ENCODE measurements at regions not wholly inside any gene's neighbourhood (a gene's known extent, or its start where the extent isn't known, plus 50 kb on each side); places are given as distances from the start of the nearest gene placed in this dataset.
"Not testable (repeated sequence)": the region's sequence is repeated elsewhere in the genome, so short reads cannot be mapped to it uniquely, and the experiment has no call there.

DNA sequence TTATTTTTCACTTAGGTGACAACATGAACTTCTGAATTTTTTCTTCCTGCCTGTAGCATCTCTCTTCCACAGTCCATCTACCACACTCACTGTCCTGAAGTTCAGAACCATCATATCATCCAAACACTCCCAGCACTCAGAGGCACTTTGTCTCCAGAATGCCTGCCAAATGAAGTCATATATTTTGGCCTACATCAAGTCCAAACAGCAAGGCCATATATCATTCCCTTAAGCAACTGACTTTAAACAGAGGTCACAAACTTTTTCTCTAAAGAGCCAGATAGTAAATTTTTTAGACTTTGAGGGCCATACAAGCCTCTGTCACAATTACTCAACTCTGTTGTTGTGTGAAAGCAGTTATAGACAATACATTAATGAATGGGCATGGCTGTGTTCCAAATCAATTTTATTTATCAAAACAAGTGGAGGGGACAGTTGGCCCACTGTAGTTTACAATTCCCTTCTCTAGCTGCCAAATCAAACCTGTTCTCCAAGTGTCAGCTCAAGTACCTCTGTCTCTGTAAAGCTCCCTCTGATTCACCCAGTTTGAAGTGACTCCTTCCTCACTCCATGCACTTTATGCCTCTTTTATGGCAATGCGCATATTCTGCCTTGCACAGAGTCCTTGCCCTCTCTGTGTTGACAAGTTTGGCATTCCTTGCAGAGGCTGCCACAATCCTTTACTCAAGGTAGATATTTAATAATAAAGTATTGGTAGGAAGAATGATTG is 305.7 kb downstream of the FZD1 start:
- POLR2A ChIA-PET: no interaction called here
- no peaks in the 10 kb centered on the region for H3K36me3 Mint-ChIP-seq (ENCODE audit: low read depth)
- H3K4me1 Mint-ChIP-seq (ENCODE audit: low read depth): no peaks in the 10 kb centered on the region
- no peak for ATAC-seq
- no peaks in the 10 kb centered on the region for H3K9me3 Mint-ChIP-seq (ENCODE audit: insufficient read depth)
- CTCF ChIA-PET: interaction anchor here (0.6 kb wide), 1 partner anchor 260 kb away, joined by 3 read pairs; no protein-coding TSS in a partner anchor
- H3K4me3 Mint-ChIP-seq: no peak overlapping the region
- no peak for DNase-seq
- H3K27me3 Mint-ChIP-seq (ENCODE audit: low read depth): no peaks in the 10 kb centered on the region
- no peak overlapping the region for H3K27ac Mint-ChIP-seq

DNA sequence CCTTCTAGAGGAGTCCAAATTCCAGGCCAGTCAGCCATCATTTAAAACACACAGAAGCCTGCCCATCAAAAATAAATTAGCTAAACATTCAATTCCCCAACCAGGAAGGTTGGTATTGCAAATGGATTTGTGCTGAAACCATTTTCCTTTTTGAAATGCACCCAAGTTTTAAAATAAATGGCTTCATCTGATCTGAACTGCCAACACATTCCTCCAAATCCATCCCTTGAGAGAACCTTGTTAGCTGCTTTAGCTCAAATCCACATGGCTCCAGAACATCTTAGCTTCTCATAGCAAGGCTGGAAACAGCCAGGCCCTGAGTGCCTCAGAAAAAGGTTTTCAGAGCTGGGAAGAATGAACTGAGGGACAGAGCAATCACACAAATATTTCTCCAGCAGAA is 306.3 kb downstream of the FZD1 start:
- Mint-ChIP-seq H3K4me3 (no peak overlapping the region), H3K36me3 (ENCODE audit: low read depth) (no peaks in the 10 kb centered on the region), H3K4me1 (ENCODE audit: low read depth) (no peaks in the 10 kb centered on the region), H3K27me3 (ENCODE audit: low read depth) (no peaks in the 10 kb centered on the region), H3K9me3 (ENCODE audit: insufficient read depth) (no peaks in the 10 kb centered on the region), H3K27ac (no peak overlapping the region)
- ChIA-PET CTCF (interaction anchor here (0.6 kb wide), 1 partner anchor 259 kb away, joined by 3 read pairs; no protein-coding TSS in a partner anchor), POLR2A (no interaction called here)
- DNase-seq (no peak), ATAC-seq (no peak)

DNA sequence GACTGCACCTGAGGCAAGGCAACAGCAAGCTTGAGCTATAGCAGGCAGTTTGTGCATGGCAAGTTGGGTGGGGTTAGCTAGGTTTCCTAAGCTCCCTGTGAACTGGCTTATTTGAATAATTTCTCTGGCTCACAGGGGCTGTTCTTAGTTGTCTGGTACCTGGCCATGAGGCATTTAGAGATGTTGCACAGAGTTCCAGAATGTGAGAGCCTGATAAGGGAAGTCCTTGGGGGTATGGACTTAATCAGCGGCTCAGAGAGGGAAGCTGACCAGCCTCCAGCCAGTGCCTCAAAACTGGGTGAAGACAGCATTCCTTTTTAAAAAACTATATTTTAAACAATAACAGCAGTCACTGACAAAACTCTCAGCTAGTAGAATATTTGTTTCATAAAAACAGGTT is 307.4 kb downstream of the FZD1 start:
- Mint-ChIP-seq H3K4me1 (ENCODE audit: low read depth) (no peaks in the 10 kb centered on the region), H3K27ac (no peak overlapping the region)

DNA sequence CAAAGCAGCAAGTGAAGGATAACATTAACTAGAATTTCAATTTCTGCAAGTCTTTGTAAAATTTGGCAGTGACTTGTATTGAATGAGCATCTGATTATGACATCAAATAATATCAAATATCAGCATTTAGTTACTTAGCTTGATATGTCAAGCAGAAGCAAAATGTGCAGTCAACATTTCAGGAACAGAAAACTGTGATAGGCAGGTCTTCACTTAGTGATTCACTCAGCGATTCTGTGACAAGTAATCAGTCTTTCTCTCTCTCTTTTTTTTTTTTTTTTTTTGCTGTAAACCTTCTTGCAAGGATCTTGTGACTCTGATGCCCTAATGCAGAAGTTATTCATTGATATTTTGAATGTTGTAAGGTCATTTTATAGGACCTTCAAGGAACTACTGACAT is 307.1 kb downstream of the MTERF1 start:
- no peaks in the 10 kb centered on the region for H3K4me1 Mint-ChIP-seq (ENCODE audit: low read depth)
- no peaks in the 10 kb centered on the region for H3K27me3 Mint-ChIP-seq (ENCODE audit: low read depth)
- no peak overlapping the region for H3K27ac Mint-ChIP-seq
- H3K9me3 Mint-ChIP-seq (ENCODE audit: insufficient read depth): peaks cover 5% of the 10 kb centered on the region
- POLR2A ChIA-PET: no interaction called here
- no peak overlapping the region for H3K4me3 Mint-ChIP-seq
- DNase-seq (no peak), ATAC-seq (no peak)
- CTCF ChIA-PET: no interaction called here
- no peaks in the 10 kb centered on the region for H3K36me3 Mint-ChIP-seq (ENCODE audit: low read depth)

More for the DNA sequence above, 307.4 kb downstream of the FZD1 start:
- H3K4me3 Mint-ChIP-seq: no peak overlapping the region
- no peaks in the 10 kb centered on the region for H3K36me3 Mint-ChIP-seq (ENCODE audit: low read depth)
- CTCF ChIA-PET: no interaction called here
- POLR2A ChIA-PET: no interaction called here
- H3K9me3 Mint-ChIP-seq (ENCODE audit: insufficient read depth): peaks cover 5% of the 10 kb centered on the region
- no peaks in the 10 kb centered on the region for H3K27me3 Mint-ChIP-seq (ENCODE audit: low read depth)
- no peak for DNase-seq
- no peak for ATAC-seq

DNA sequence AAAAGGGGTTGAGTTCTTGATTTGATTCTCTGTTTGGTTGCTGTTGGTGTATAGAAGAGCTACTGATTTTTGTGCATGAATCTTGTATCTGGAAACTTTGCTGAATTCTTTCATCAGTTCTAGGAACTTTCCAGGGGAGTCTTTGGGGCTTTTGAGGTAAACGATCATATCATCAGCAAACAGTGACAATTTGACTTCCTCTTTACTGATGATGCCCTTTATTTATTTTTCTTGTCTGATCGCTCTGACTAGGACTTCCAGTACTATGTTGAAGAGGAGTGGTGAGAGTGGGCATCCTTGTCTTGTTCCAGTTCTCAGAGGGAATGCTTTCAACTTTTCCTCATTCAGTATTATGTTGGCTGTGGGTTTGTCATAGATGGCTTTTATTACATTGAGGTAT is 304.0 kb downstream of the MTERF1 start:
- H3K36me3 Mint-ChIP-seq (ENCODE audit: low read depth); POLR2A ChIA-PET; H3K27ac Mint-ChIP-seq; H3K27me3 Mint-ChIP-seq (ENCODE audit: low read depth); CTCF ChIA-PET; H3K4me1 Mint-ChIP-seq (ENCODE audit: low read depth); ATAC-seq; DNase-seq; H3K4me3 Mint-ChIP-seq: not testable (repeated sequence)
- peaks cover 10% of the 10 kb centered on the region for H3K9me3 Mint-ChIP-seq (ENCODE audit: insufficient read depth)

DNA sequence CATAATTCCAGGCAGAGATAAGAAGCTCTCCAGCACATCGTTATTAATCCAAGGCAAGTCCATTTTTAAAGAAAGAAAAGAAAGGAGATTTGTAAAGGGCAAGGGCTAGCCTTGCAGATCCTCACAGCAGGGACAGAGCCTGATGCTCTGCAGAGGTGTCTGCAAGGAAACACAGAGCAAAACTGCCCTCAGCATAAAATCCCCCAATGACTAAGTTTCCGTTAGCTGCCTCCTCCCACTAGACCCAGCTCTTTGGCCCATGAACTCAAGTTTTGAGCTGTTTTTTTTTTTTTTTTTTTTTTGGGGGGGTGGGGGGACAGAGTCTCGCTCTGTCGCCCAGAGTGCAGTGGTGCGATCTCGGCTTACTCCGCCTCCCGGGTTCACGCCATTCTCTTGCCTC is 300.7 kb downstream of the MTERF1 start:
- CTCF ChIA-PET: no interaction called here

DNA sequence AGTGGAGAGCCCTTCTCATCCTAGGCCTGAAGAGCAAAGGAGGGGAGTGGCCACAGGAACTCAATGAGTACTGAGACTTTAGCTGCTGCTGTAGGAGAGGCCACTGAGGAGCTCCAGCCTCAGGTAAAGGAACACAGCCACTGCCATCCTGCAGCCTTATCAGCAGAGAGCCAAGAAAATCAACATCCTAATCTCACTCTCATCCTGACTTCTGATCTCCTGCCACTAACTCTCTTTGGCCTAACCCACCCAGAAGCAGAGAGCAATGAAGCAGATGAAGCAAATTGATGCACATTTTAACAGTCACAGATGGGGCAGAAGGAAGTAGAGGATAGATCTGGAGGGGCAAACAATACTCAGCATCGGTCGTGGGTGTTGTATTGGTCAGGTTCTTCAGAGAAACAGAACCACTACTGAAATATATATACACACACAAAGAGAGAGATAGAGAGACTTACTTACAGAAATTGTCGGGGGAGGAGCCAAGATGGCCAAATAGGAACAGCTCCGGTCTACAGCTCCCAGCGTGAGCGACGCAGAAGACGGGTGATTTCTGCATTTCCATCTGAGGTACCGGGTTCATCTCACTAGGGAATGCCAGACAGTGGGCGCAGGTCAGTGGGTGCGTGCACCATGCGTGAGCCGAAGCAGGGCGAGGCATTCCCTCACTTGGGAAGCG is 297.6 kb downstream of the MTERF1 start:
- Mint-ChIP-seq H3K4me1 (ENCODE audit: low read depth) (no peaks in the 10 kb centered on the region), H3K27ac (no peak overlapping the region), H3K36me3 (ENCODE audit: low read depth) (no peaks in the 10 kb centered on the region), H3K4me3 (no peak overlapping the region), H3K9me3 (ENCODE audit: insufficient read depth) (peaks cover 13% of the 10 kb centered on the region), H3K27me3 (ENCODE audit: low read depth) (no peaks in the 10 kb centered on the region)
- ChIA-PET POLR2A (no interaction called here), CTCF (no interaction called here)
- no peak for ATAC-seq
- no peak for DNase-seq

More for the DNA sequence above, 300.7 kb downstream of the MTERF1 start:
- peaks cover 18% of the 10 kb centered on the region for H3K9me3 Mint-ChIP-seq (ENCODE audit: insufficient read depth)
- no peak overlapping the region for H3K4me3 Mint-ChIP-seq
- H3K27ac Mint-ChIP-seq: no peak overlapping the region
- H3K36me3 Mint-ChIP-seq (ENCODE audit: low read depth): no peaks in the 10 kb centered on the region
- no peak for DNase-seq
- no peak for ATAC-seq
- no peaks in the 10 kb centered on the region for H3K27me3 Mint-ChIP-seq (ENCODE audit: low read depth)
- POLR2A ChIA-PET: no interaction called here
- H3K4me1 Mint-ChIP-seq (ENCODE audit: low read depth): no peaks in the 10 kb centered on the region

DNA sequence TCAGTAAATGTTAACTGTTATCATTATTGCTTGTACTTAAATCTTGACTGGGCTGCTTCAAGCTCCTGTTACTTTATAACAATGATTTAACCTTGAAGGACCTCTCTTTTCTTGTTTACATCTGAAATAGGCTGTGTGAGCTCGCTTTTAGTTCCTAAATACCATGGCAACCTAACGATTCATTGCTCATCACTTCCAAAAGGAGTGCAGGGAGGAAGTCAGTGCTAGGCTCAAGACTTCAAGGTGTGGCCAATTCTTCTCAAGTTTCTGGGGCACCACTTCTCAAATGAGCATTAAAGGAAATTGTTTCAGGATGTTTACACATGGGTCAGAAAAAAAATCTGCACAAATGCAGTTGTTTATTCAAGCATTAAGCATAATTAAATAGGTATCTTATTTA is 284.2 kb downstream of the MTERF1 start:
- CTCF ChIA-PET: no interaction called here
- Mint-ChIP-seq H3K9me3 (ENCODE audit: insufficient read depth) (no peaks in the 10 kb centered on the region), H3K27ac (no peak overlapping the region), H3K36me3 (ENCODE audit: low read depth) (no peaks in the 10 kb centered on the region), H3K4me3 (no peak overlapping the region), H3K4me1 (ENCODE audit: low read depth) (no peaks in the 10 kb centered on the region), H3K27me3 (ENCODE audit: low read depth) (no peaks in the 10 kb centered on the region)
- POLR2A ChIA-PET: no interaction called here
- ATAC-seq (no peak), DNase-seq (no peak)

DNA sequence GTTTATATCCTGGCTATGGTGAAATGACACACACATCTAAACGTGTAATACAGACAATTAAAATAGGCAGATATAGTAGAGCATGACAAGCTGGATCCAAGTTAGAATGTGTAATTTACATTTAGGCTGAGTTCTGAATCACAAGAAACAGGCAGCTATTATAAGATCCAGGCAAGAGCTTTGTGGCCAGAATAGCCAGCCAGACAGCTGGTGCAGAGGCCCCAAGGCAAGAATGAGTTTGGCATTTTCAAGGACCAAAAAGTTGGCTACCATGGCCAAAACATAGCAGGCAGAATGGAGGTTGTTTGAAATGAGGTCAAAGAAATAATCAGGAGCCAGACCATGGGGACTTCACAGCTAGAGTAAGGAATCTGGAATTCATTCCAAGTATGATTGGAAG is 281.7 kb downstream of the MTERF1 start:
- Mint-ChIP-seq H3K9me3 (ENCODE audit: insufficient read depth) (no peaks in the 10 kb centered on the region), H3K27me3 (ENCODE audit: low read depth) (no peaks in the 10 kb centered on the region), H3K4me1 (ENCODE audit: low read depth) (no peaks in the 10 kb centered on the region), H3K36me3 (ENCODE audit: low read depth) (no peaks in the 10 kb centered on the region), H3K4me3 (no peak overlapping the region), H3K27ac (no peak overlapping the region)
- no peak for DNase-seq
- ATAC-seq: no peak
- ChIA-PET CTCF (no interaction called here), POLR2A (no interaction called here)

DNA sequence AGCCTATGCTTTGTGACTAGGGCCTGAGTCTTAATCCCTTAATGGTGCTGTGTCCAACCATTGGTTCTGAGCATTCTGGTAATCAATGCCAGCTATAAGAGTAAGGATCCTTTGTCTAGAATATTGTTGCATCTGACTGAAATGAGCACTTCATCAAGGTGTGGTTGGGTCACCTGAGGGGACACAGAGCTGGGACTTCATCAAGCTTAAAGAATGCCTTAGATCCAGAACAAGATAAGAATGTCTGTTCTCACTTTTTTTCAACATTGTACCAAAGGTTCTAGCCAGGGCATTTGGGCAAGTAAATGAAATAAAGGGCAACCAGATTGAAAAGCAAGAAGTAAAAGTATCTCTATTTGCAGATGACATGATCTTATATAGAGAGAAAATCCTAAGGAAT is 280.4 kb downstream of the MTERF1 start:
- POLR2A ChIA-PET: no interaction called here
- H3K27me3 Mint-ChIP-seq (ENCODE audit: low read depth): no peaks in the 10 kb centered on the region
- H3K4me1 Mint-ChIP-seq (ENCODE audit: low read depth): no peaks in the 10 kb centered on the region
- DNase-seq: no peak
- no peak for ATAC-seq
- CTCF ChIA-PET: no interaction called here
- H3K4me3 Mint-ChIP-seq: no peak overlapping the region
- no peaks in the 10 kb centered on the region for H3K36me3 Mint-ChIP-seq (ENCODE audit: low read depth)
- H3K27ac Mint-ChIP-seq: no peak overlapping the region
- H3K9me3 Mint-ChIP-seq (ENCODE audit: insufficient read depth): no peaks in the 10 kb centered on the region

DNA sequence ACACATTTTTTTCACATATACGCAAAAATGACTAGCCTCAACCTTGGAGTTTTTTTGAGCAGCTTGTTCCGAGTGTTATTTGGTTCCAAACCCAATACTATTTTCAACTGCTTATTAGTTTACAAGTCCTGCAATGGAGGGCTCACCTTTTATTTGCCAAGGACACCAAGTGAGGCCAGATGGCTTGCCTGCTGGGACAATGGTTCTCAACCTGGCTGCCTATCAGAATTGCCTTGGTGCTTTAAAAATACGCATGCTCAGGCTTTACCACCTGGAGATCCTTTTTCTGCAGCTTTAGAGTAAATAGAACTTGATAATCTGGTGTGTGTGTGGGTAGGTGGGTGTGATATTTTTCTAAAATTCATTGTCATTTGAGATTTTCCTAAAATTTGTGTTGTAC is 276.8 kb downstream of the MTERF1 start:
- Mint-ChIP-seq H3K36me3 (ENCODE audit: low read depth) (no peaks in the 10 kb centered on the region), H3K9me3 (ENCODE audit: insufficient read depth) (no peaks in the 10 kb centered on the region), H3K4me3 (no peak overlapping the region), H3K27ac (no peak overlapping the region), H3K4me1 (ENCODE audit: low read depth) (no peaks in the 10 kb centered on the region), H3K27me3 (ENCODE audit: low read depth) (no peaks in the 10 kb centered on the region)
- no peak for DNase-seq
- ATAC-seq: no peak
- ChIA-PET POLR2A (no interaction called here), CTCF (no interaction called here)

DNA sequence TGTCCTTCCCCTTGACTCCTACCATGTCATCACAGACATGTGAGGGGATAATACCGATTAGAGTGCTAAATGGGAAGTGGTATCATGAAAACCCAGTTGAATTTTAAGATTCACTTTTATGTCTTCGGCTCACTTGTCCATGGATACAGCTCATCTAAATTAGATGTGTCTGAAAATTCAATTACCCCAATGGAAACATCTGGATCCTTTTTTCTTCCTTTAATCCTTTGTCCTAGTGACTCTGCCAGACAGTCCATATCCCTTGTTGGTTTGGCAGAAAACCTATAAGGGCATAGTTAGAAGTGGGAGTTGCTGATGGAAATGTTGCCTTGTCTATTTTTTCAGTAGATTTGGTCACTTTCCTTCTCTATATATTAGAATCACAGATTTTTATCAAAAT is 271.9 kb downstream of the MTERF1 start:
- Mint-ChIP-seq H3K4me1 (ENCODE audit: low read depth) (no peaks in the 10 kb centered on the region), H3K36me3 (ENCODE audit: low read depth) (no peaks in the 10 kb centered on the region), H3K4me3 (no peak overlapping the region), H3K27me3 (ENCODE audit: low read depth) (no peaks in the 10 kb centered on the region), H3K9me3 (ENCODE audit: insufficient read depth) (no peaks in the 10 kb centered on the region), H3K27ac (no peak overlapping the region)
- ChIA-PET POLR2A (no interaction called here), CTCF (no interaction called here)
- ATAC-seq (no peak), DNase-seq (no peak)

DNA sequence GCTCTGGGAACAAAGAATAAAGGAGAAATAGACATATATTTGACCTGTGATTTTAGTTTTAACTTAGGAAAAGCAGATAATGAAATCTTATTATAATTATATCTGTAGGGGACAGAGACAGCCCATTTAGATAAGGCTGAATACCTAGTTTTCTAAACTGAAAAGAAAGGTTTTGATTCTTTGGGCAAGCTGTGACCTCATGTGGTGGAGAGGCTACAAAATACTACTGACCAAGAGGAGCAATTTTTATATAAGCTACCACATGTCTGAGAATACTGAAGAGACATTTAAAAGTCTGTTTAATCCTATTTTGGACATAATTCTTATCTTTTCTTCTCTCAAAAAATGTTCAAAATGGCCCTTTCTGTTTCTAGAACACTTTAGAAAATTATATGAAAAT is 271.0 kb downstream of the MTERF1 start:
- ATAC-seq (no peak), DNase-seq (no peak)
- ChIA-PET CTCF (no interaction called here), POLR2A (no interaction called here)
- no peaks in the 10 kb centered on the region for H3K27me3 Mint-ChIP-seq (ENCODE audit: low read depth)
- H3K4me3 Mint-ChIP-seq: no peak overlapping the region
- no peaks in the 10 kb centered on the region for H3K9me3 Mint-ChIP-seq (ENCODE audit: insufficient read depth)
- H3K27ac Mint-ChIP-seq: no peak overlapping the region
- H3K4me1 Mint-ChIP-seq (ENCODE audit: low read depth): no peaks in the 10 kb centered on the region
- H3K36me3 Mint-ChIP-seq (ENCODE audit: low read depth): no peaks in the 10 kb centered on the region

All from activated CD8-positive, alpha-beta T cell treated with anti-CD3 and anti-CD28 coated beads, Interleukin-2, amount 10 ng/mL, durations not matched to agents 7 days and 5 days (primary cell).